ENCODE measurements at regions not wholly inside any gene's neighbourhood (a gene's known extent, or its start where the extent isn't known, plus 50 kb on each side); places are given as distances from the start of the nearest gene placed in this dataset.
"Not testable (repeated sequence)": the region's sequence is repeated elsewhere in the genome, so short reads cannot be mapped to it uniquely, and the experiment has no call there.

DNA sequence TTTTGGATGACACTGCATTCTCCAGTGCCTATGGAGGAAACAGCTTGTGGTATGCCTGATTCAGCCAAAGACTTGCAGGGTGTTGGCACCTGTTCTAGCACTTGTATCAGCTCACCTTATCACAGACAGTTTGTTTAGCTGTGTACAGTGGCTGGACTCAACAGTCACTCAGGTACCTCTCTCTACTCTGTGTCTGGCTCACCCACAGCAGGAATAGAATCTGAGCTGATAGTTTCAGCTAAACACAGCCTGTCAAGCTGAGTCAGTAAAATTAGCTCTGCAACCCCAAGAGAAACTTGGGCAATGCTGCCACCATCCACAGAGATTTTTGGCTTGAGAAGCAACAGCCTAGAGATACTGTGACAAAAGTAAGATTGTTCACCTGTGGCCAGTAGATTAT, 101.5 kb downstream of the RBMY1A1 start:
- no peak overlapping the region for H3K27ac ChIP-seq (ENCODE audit: insufficient read depth, low read depth, low read length)

DNA sequence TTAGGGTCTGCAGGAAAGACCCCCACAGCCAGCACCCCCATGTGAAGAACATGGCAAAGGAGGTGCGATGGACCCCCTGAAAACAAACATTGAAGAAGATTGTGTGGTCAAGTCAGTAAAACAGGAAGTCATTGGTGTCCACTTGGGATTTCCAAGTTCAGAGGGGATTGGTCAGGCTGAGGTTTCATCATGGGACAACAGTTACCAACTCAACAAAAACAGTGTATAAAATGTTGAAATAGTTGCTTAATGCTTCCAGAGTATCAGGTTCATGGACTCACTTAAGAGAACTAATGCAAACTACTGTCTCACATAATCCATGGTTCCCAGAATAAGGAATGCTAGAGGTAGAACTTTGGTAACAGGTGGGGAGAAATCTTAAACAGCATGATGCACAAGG, 115.8 kb downstream of the RBMY1A1 start:
- intact Hi-C loops (cut with micrococcal nuclease): no loop called here
- TF ChIP-seq EZH2 (IDR thresholded peaks at IDR 0.05; ENCODE audit: borderline replicate concordance, low read depth, low read length, severe bottlenecking): no peak
- TF ChIP-seq POLR2AphosphoS5 (IDR thresholded peaks at IDR 0.05; ENCODE audit: insufficient read depth, low read depth, low read length): no peak
- TF ChIP-seq, protein P1, sequence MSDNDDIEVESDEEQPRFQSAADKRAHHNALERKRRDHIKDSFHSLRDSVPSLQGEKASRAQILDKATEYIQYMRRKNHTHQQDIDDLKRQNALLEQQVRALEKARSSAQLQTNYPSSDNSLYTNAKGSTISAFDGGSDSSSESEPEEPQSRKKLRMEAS (IDR thresholded peaks at IDR 0.05; ENCODE audit: insufficient read depth, insufficient read length): no peak
- H3K9me3 ChIP-seq (replicated peaks; ENCODE audit: control insufficient read depth, insufficient read depth, low read length): no peaks in the 10 kb centered on the region
- no peak overlapping the region for H3K4me2 ChIP-seq (ENCODE audit: insufficient read depth, low read length)
- FAIRE-seq (no peak), DNase-seq (ENCODE audit: low read depth, low spot score) (no peak)
- H3K9ac ChIP-seq (replicated peaks; ENCODE audit: extremely low read depth, insufficient read depth, low read length): no peak overlapping the region
- no peaks in the 10 kb centered on the region for H4K20me1 ChIP-seq (replicated peaks; ENCODE audit: control insufficient read depth, extremely low read depth, insufficient read depth, low read length)
- H3K4me1 ChIP-seq (ENCODE audit: control insufficient read depth, extremely low read depth, insufficient read depth, low read length): no peaks in the 10 kb centered on the region
- H3K4me3 ChIP-seq (replicated peaks in 1 of 3; ENCODE audit: insufficient read depth in 1 of 3, low read depth in 1 of 3, low read length in 3 of 3): no peak overlapping the region
- H3K36me3 ChIP-seq (ENCODE audit: control insufficient read depth in 2 of 2, extremely low read depth in 1 of 2, insufficient read depth in 2 of 2, low read length in 2 of 2): no peaks in the 10 kb centered on the region
- no peak overlapping the region for H3K27ac ChIP-seq (ENCODE audit: insufficient read depth, low read depth, low read length)
- H3K79me2 ChIP-seq (ENCODE audit: control insufficient read depth, insufficient read depth, low read length): no peaks in the 10 kb centered on the region
- no peaks in the 10 kb centered on the region for H3K27me3 ChIP-seq (ENCODE audit: control insufficient read depth in 2 of 2, insufficient read depth in 2 of 2, low read length in 2 of 2)
- ChIA-PET CTCF (no interaction called here), POLR2A (no interaction called here)
- dilution Hi-C loops (cut with MboI; ENCODE audit: extremely low pct_ligation_motif_present, low sequenced_read_pairs): no loop called here
- H2AFZ ChIP-seq (ENCODE audit: low read depth, low read length): no peak overlapping the region
- H3K9me1 ChIP-seq (replicated peaks; ENCODE audit: control insufficient read depth, extremely low read depth, insufficient read depth, low read length): no peaks in the 10 kb centered on the region
- no TSS peak for BruUV-seq (replicated peaks)

More for the DNA sequence above, 101.5 kb downstream of the RBMY1A1 start:
- dilution Hi-C loops (cut with MboI; ENCODE audit: extremely low pct_ligation_motif_present, low sequenced_read_pairs) (no loop called here), intact Hi-C loops (cut with micrococcal nuclease) (no loop called here)
- H3K79me2 ChIP-seq (ENCODE audit: control insufficient read depth, insufficient read depth, low read length): no peaks in the 10 kb centered on the region
- H3K36me3 ChIP-seq (ENCODE audit: control insufficient read depth in 2 of 2, extremely low read depth in 1 of 2, insufficient read depth in 2 of 2, low read length in 2 of 2): no peaks in the 10 kb centered on the region
- H2AFZ ChIP-seq (ENCODE audit: low read depth, low read length): no peak overlapping the region
- H3K4me2 ChIP-seq (ENCODE audit: insufficient read depth, low read length): no peak overlapping the region
- no peak overlapping the region for H3K4me3 ChIP-seq (replicated peaks in 1 of 3; ENCODE audit: insufficient read depth in 1 of 3, low read depth in 1 of 3, low read length in 3 of 3)
- DNase-seq (ENCODE audit: low read depth, low spot score) (no peak), FAIRE-seq (no peak)
- no TSS peak for BruUV-seq (replicated peaks)
- no peaks in the 10 kb centered on the region for H3K9me3 ChIP-seq (replicated peaks; ENCODE audit: control insufficient read depth, insufficient read depth, low read length)
- H3K9me1 ChIP-seq (replicated peaks; ENCODE audit: control insufficient read depth, extremely low read depth, insufficient read depth, low read length): no peaks in the 10 kb centered on the region
- no peaks in the 10 kb centered on the region for H4K20me1 ChIP-seq (replicated peaks; ENCODE audit: control insufficient read depth, extremely low read depth, insufficient read depth, low read length)
- no peaks in the 10 kb centered on the region for H3K27me3 ChIP-seq (ENCODE audit: control insufficient read depth in 2 of 2, insufficient read depth in 2 of 2, low read length in 2 of 2)
- TF ChIP-seq MYC (IDR thresholded peaks at IDR 0.05; ENCODE audit: low read depth, low read length): no peak
- TF ChIP-seq GATA2 (IDR thresholded peaks at IDR 0.05; ENCODE audit: insufficient read depth, insufficient read length, low read depth, low read length): no peak
- no peak overlapping the region for H3K9ac ChIP-seq (replicated peaks; ENCODE audit: extremely low read depth, insufficient read depth, low read length)
- CTCF ChIA-PET: no interaction called here
- H3K4me1 ChIP-seq (ENCODE audit: control insufficient read depth, extremely low read depth, insufficient read depth, low read length): no peaks in the 10 kb centered on the region
- POLR2A ChIA-PET: no interaction called here

DNA sequence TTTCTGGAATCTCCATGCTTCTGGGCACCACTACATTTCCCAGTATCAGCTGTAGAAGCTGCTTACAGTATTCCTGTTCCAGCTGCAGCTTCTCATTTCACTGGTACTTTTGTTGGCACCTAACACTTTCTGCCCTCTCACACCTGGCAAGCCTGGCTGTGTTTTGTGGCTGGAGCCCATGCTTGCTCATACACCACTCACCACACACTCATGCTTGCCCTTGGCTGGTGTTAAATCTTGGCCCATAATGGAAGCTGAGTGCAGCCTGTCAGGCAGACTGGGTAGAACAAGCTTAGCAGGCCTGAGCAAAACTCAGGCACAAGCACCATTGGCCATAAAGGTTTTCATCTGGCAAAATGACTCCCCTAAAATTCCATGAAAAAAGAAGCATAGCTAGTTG, 124.4 kb downstream of the RBMY1A1 start:
- H3K79me2 ChIP-seq (ENCODE audit: control insufficient read depth, insufficient read depth, low read length); intact Hi-C loops (cut with micrococcal nuclease); H4K20me1 ChIP-seq (replicated peaks; ENCODE audit: control insufficient read depth, extremely low read depth, insufficient read depth, low read length); dilution Hi-C loops (cut with MboI; ENCODE audit: extremely low pct_ligation_motif_present, low sequenced_read_pairs); H3K4me3 ChIP-seq (replicated peaks in 1 of 3; ENCODE audit: insufficient read depth in 1 of 3, low read depth in 1 of 3, low read length in 3 of 3); H3K9me3 ChIP-seq (replicated peaks; ENCODE audit: control insufficient read depth, insufficient read depth, low read length); H3K4me1 ChIP-seq (ENCODE audit: control insufficient read depth, extremely low read depth, insufficient read depth, low read length); H3K9ac ChIP-seq (replicated peaks; ENCODE audit: extremely low read depth, insufficient read depth, low read length); DNase-seq (ENCODE audit: low read depth, low spot score); H3K4me2 ChIP-seq (ENCODE audit: insufficient read depth, low read length); H3K36me3 ChIP-seq (ENCODE audit: control insufficient read depth in 2 of 2, extremely low read depth in 1 of 2, insufficient read depth in 2 of 2, low read length in 2 of 2); BruUV-seq (replicated peaks); H3K27ac ChIP-seq (ENCODE audit: insufficient read depth, low read depth, low read length); CTCF ChIA-PET; FAIRE-seq; H3K9me1 ChIP-seq (replicated peaks; ENCODE audit: control insufficient read depth, extremely low read depth, insufficient read depth, low read length); H3K27me3 ChIP-seq (ENCODE audit: control insufficient read depth in 2 of 2, insufficient read depth in 2 of 2, low read length in 2 of 2); H2AFZ ChIP-seq (ENCODE audit: low read depth, low read length); POLR2A ChIA-PET: not testable (repeated sequence)

DNA sequence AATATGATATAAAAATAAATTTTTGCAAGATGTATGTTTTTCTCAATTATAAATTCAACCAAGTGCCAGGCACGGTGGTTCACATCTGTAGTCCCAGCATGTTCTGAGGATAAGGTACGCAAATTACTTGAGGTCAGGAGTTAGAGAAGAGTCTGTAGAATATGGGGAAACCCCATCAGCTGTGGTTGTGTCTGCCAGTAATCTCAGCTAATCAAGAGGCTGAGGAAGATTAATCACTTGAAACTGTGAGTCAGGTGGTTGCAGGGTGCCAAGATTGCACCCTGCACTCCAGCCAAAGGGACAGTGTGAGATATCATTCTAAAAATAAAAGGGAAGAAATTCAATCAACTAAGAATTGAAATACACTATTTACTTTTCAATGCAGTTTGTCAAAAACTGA, 144.9 kb downstream of the RBMY1A1 start:
- H4K20me1 ChIP-seq (replicated peaks; ENCODE audit: control insufficient read depth, extremely low read depth, insufficient read depth, low read length); H3K27me3 ChIP-seq (ENCODE audit: control insufficient read depth in 2 of 2, insufficient read depth in 2 of 2, low read length in 2 of 2); H3K9ac ChIP-seq (replicated peaks; ENCODE audit: extremely low read depth, insufficient read depth, low read length); H3K27ac ChIP-seq (ENCODE audit: insufficient read depth, low read depth, low read length); H3K4me3 ChIP-seq (replicated peaks in 1 of 3; ENCODE audit: insufficient read depth in 1 of 3, low read depth in 1 of 3, low read length in 3 of 3); H3K79me2 ChIP-seq (ENCODE audit: control insufficient read depth, insufficient read depth, low read length); H3K9me1 ChIP-seq (replicated peaks; ENCODE audit: control insufficient read depth, extremely low read depth, insufficient read depth, low read length); BruUV-seq (replicated peaks); intact Hi-C loops (cut with micrococcal nuclease); H3K4me2 ChIP-seq (ENCODE audit: insufficient read depth, low read length); CTCF ChIA-PET; DNase-seq (ENCODE audit: low read depth, low spot score); FAIRE-seq; H3K4me1 ChIP-seq (ENCODE audit: control insufficient read depth, extremely low read depth, insufficient read depth, low read length); POLR2A ChIA-PET; dilution Hi-C loops (cut with MboI; ENCODE audit: extremely low pct_ligation_motif_present, low sequenced_read_pairs); H3K36me3 ChIP-seq (ENCODE audit: control insufficient read depth in 2 of 2, extremely low read depth in 1 of 2, insufficient read depth in 2 of 2, low read length in 2 of 2); H3K9me3 ChIP-seq (replicated peaks; ENCODE audit: control insufficient read depth, insufficient read depth, low read length); H2AFZ ChIP-seq (ENCODE audit: low read depth, low read length): not testable (repeated sequence)

Measured in endothelial cell of umbilical vein (primary cell).